ENCODE measurements at regions not wholly inside any gene's neighbourhood (a gene's known extent, or its start where the extent isn't known, plus 50 kb on each side); places are given as distances from the start of the nearest gene placed in this dataset.

DNA sequence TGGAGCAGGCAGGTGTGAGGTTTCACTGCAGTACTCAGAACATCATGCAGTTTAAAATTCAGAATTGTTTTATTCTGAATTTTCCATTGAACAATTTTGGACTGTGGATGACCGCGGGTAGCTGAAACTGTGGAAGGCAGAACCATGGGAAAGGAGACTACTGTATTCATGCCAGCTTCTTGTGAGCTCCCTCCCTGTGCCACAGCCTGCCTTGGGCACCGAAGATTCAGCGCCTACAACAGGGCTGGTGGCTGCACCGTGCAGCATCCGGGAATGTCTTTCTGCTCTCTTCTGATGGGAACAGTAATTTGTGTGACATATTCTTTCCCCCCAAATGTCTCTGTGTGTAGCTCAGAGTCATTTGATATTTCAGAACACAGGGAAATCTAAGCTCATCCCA lies 118.5 kb upstream of the NKX1-1 start:
- H3K4me3 Mint-ChIP-seq (ENCODE audit: unreplicated experiment), result no peak overlapping the region
- no TSS peak for BruUV-seq (replicated peaks)
- intact Hi-C loops (cut with micrococcal nuclease; ENCODE audit: unreplicated experiment), result no loop called here
- ChIA-PET CTCF (no interaction called here), POLR2A (no interaction called here)
- H3K36me3 Mint-ChIP-seq (ENCODE audit: insufficient read depth, unreplicated experiment), result no peaks in the 10 kb centered on the region
- no peaks in the 10 kb centered on the region for H3K4me1 Mint-ChIP-seq (ENCODE audit: low read depth, unreplicated experiment)
- no peaks in the 10 kb centered on the region for H3K36me3 ChIP-seq (ENCODE audit: control insufficient read depth, insufficient read depth, low read length)
- H3K27me3 Mint-ChIP-seq (ENCODE audit: insufficient read depth, unreplicated experiment), result peaks cover 19% of the 10 kb centered on the region
- no peak overlapping the region for H3K27ac Mint-ChIP-seq (ENCODE audit: unreplicated experiment)
- H3K9me3 ChIP-seq, result 0 out of 2 replicates have a peak, but pooled peaks cover 3% of the 10 kb centered on the region
- no peak overlapping the region for H3K4me3 ChIP-seq (ENCODE audit: low read depth, low read length)
- H3K4me1 ChIP-seq, result no peaks in the 10 kb centered on the region
- DNase-seq, result no peak
- no peak for TF ChIP-seq CTCF (IDR thresholded peaks at IDR 0.05; ENCODE audit: insufficient read depth in 1 of 2, low read depth in 1 of 2, low read length in 1 of 2, severe bottlenecking in 1 of 2, unreplicated experiment in 1 of 2)
- H3K27me3 ChIP-seq (replicated peaks; ENCODE audit: control insufficient read depth, insufficient read depth, low read length), result no peaks in the 10 kb centered on the region
- H3K9me3 Mint-ChIP-seq (ENCODE audit: unreplicated experiment), result peaks cover 11% of the 10 kb centered on the region

DNA sequence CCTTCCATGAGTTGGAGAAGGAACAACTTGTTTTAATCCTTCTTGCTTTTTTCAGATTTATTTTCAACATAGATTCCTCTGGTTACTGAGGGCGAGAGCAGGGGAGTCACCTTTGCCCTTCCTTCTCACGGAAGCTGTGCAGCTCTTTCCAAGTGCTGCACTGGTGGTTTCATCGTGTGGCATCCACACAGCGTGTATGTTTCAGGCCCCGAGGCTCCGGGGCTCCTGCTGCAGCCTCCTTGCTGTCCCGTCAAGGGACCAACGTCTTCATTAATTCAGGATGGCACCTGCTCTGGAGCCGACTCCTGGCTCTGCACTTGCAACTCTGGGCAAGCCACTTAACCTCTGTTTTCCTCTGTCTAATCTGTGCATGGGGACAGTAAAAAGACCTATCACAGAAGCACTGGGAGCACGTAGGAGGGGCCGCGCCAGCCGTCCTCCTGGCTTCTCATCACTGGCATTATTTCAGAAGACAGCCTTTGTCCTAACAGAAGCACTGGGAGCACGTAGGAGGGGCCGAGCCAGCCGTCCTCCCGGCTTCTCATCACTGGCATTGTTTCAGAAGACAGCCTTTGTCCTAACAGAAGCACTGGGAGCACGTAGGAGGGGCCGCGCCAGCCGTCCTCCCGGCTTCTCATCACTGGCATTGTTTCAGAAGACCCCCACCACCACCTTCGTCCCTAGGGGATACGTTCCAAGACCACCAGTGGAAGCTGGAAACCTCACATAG lies 117.8 kb upstream of the NKX1-1 start:
- no peaks in the 10 kb centered on the region for H3K27me3 ChIP-seq (replicated peaks; ENCODE audit: control insufficient read depth, insufficient read depth, low read length)
- H3K27ac Mint-ChIP-seq (ENCODE audit: unreplicated experiment), result no peak overlapping the region
- H3K4me3 ChIP-seq (ENCODE audit: low read depth, low read length), result no peak overlapping the region
- no peak overlapping the region for H3K4me3 Mint-ChIP-seq (ENCODE audit: unreplicated experiment)
- no peaks in the 10 kb centered on the region for H3K4me1 ChIP-seq
- H3K36me3 Mint-ChIP-seq (ENCODE audit: insufficient read depth, unreplicated experiment), result no peaks in the 10 kb centered on the region
- ChIA-PET POLR2A (no interaction called here), CTCF (no interaction called here)
- no TSS peak for BruUV-seq (replicated peaks)
- H3K9me3 ChIP-seq, result 0 out of 2 replicates have a peak, but pooled peaks cover 3% of the 10 kb centered on the region
- H3K4me1 Mint-ChIP-seq (ENCODE audit: low read depth, unreplicated experiment), result no peaks in the 10 kb centered on the region
- DNase-seq, result no peak
- peaks cover 15% of the 10 kb centered on the region for H3K27me3 Mint-ChIP-seq (ENCODE audit: insufficient read depth, unreplicated experiment)
- intact Hi-C loops (cut with micrococcal nuclease; ENCODE audit: unreplicated experiment), result no loop called here
- no peaks in the 10 kb centered on the region for H3K36me3 ChIP-seq (ENCODE audit: control insufficient read depth, insufficient read depth, low read length)
- TF ChIP-seq CTCF (IDR thresholded peaks at IDR 0.05; ENCODE audit: insufficient read depth in 1 of 2, low read depth in 1 of 2, low read length in 1 of 2, severe bottlenecking in 1 of 2, unreplicated experiment in 1 of 2), result no peak
- H3K9me3 Mint-ChIP-seq (ENCODE audit: unreplicated experiment), result peaks cover 11% of the 10 kb centered on the region

GRCh38 chr4:1523506-1523905 lies 117.3 kb upstream of the NKX1-1 start:
- CTCF ChIA-PET, result no interaction called here
- no TSS peak for BruUV-seq (replicated peaks)

More at GRCh38 chr4:1523506-1523905, 117.3 kb upstream of the NKX1-1 start:
- Mint-ChIP-seq H3K9me3 (ENCODE audit: unreplicated experiment) (peaks cover 11% of the 10 kb centered on the region), H3K36me3 (ENCODE audit: insufficient read depth, unreplicated experiment) (no peaks in the 10 kb centered on the region), H3K27me3 (ENCODE audit: insufficient read depth, unreplicated experiment) (peaks cover 13% of the 10 kb centered on the region), H3K4me1 (ENCODE audit: low read depth, unreplicated experiment) (no peaks in the 10 kb centered on the region), H3K27ac (ENCODE audit: unreplicated experiment) (no peak overlapping the region), H3K4me3 (ENCODE audit: unreplicated experiment) (no peak overlapping the region)
- Histone ChIP-seq H3K36me3 (ENCODE audit: control insufficient read depth, insufficient read depth, low read length) (no peaks in the 10 kb centered on the region), H3K4me1 (no peaks in the 10 kb centered on the region), H3K4me3 (ENCODE audit: low read depth, low read length) (no peak overlapping the region), H3K9me3 (0 out of 2 replicates have a peak, but pooled peaks cover 3% of the 10 kb centered on the region), H3K27me3 (replicated peaks; ENCODE audit: control insufficient read depth, insufficient read depth, low read length) (no peaks in the 10 kb centered on the region)
- DNase-seq, result no peak
- POLR2A ChIA-PET, result no interaction called here
- no peak for TF ChIP-seq CTCF (IDR thresholded peaks at IDR 0.05; ENCODE audit: insufficient read depth in 1 of 2, low read depth in 1 of 2, low read length in 1 of 2, severe bottlenecking in 1 of 2, unreplicated experiment in 1 of 2)
- intact Hi-C loops (cut with micrococcal nuclease; ENCODE audit: unreplicated experiment), result no loop called here

Measured in Caco-2 (cell line).